Smooth muscle cell (in vitro differentiated cells): ENCODE measurements at regions not wholly inside any gene's neighbourhood (a gene's known extent, or its start where the extent isn't known, plus 50 kb on each side); places are given as distances from the start of the nearest gene placed in this dataset.
A peak's percentile ranks its signal among the peaks of the same experiment; 100 is the strongest.

Experiments
- DNase-seq: peaks from one replicate; lab custom pipeline; 2025; ENCODE audit not compliant: unreplicated experiment; lab: John Stamatoyannopoulos, UW
- H2AFZ ChIP-seq: fragments of 200-600 bp; sonication (generic); 2 replicates; pipeline ENCODE4 v1.6.0; 2016; ENCODE audit warnings: antibody characterized with exemption, low read depth, mild to moderate bottlenecking
- H3F3A ChIP-seq: fragments of 200-600 bp; sonication (generic); 2 replicates; pipeline ENCODE4 v1.6.0; 2017; ENCODE audit warnings: antibody characterized with exemption, low read depth
- H3K27ac ChIP-seq: fragments of 200-600 bp; sonication (generic); 2 replicates; pipeline ENCODE4 v1.5.1; 2016; ENCODE audit warnings: low read depth, mild to moderate bottlenecking
- H3K27me3 ChIP-seq: fragments of 200-600 bp; sonication (generic); 2 replicates; pipeline ENCODE4 v1.6.1; 2016; ENCODE audit warnings: low read depth, mild to moderate bottlenecking
- H3K36me3 ChIP-seq: fragments of 200-600 bp; sonication (generic); 2 replicates; pipeline ENCODE4 v1.5.1; 2016; ENCODE audit warnings: low read depth
- H3K4me1 ChIP-seq: fragments of 200-600 bp; sonication (generic); 2 replicates; pipeline ENCODE4 v1.5.1; 2016; ENCODE audit warnings: low read depth
- H3K4me2 ChIP-seq: fragments of 200-600 bp; sonication (generic); 2 replicates; pipeline ENCODE4 v1.6.0; 2016; ENCODE audit warnings: mild to moderate bottlenecking
- H3K4me3 ChIP-seq: fragments of 200-600 bp; sonication (generic); 2 replicates; pipeline ENCODE4 v1.5.1; 2016; ENCODE audit warnings: mild to moderate bottlenecking
- H3K79me2 ChIP-seq: fragments of 200-600 bp; sonication (generic); 2 replicates; pipeline ENCODE4 v1.6.0; 2016; ENCODE audit warnings: low read depth, mild to moderate bottlenecking
- H3K9ac ChIP-seq: fragments of 200-600 bp; sonication (generic); 2 replicates; pipeline ENCODE4 v1.6.0; 2016; ENCODE audit warnings: low read depth
- H3K9me3 ChIP-seq: fragments of 200-600 bp; sonication (generic); replicated peaks from 2 replicates; pipeline ENCODE4 v1.5.1; 2016; ENCODE audit warnings: low read depth
- H4K20me1 ChIP-seq: fragments of 200-600 bp; sonication (generic); 2 replicates; pipeline ENCODE4 v1.6.0; 2016; ENCODE audit warnings: low read depth
- CTCF ChIP-seq: fragments of 200-600 bp; sonication (generic); IDR thresholded peaks from 2 replicates; pipeline ENCODE4 v1.5.1; 2017; ENCODE audit warnings: borderline replicate concordance, mild to moderate bottlenecking, antibody characterized with exemption; ENCODE audit not compliant: insufficient read depth, poor library complexity, severe bottlenecking
- WGBS: methylation state at CpG from one replicate; pipeline ENCODE4 v1.1.7; 2016; ENCODE audit warnings: low lambda C conversion rate; 5-methylcytosine and 5-hydroxymethylcytosine counted together

DNA sequence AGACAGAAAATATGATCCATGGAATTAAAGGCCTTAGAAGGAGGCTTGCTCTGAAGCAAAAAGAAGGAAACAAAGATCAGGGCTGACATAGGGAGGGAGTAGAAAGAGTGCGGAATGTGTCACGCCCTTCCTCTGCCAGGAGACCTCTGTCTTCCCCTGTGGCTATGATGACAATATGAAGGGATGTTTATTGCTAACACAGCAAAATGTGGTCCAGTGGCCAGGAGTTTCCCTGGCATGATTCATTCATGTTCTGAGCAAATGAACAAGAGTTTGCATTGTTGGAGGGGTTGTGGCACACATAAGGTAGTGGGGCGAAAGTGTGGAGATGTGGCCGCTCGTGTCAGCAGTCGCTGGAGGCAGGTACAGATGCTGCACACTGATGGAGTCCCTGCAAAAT, 169.4 kb downstream of the SHQ1 start:
- no peak overlapping the region for H2AFZ ChIP-seq
- 71% methylated on average over 6 of the region's 6 CpGs for WGBS
- peaks cover 11% of the 10 kb centered on the region for H3F3A ChIP-seq
- peak overlapping the region; percentile 12 for H3K9ac ChIP-seq
- no peaks in the 10 kb centered on the region for H3K9me3 ChIP-seq
- no peak overlapping the region for H3K4me3 ChIP-seq
- peak overlapping the region; percentile 76 for H3K27ac ChIP-seq
- peaks cover 14% of the 10 kb centered on the region for H3K4me1 ChIP-seq
- TF ChIP-seq CTCF, result no peak
- peak overlapping the region; percentile 62 for H3K4me2 ChIP-seq
- H4K20me1 ChIP-seq, result no peaks in the 10 kb centered on the region
- no peak for DNase-seq
- H3K36me3 ChIP-seq, result no peaks in the 10 kb centered on the region
- H3K79me2 ChIP-seq, result no peaks in the 10 kb centered on the region
- H3K27me3 ChIP-seq, result no peaks in the 10 kb centered on the region

DNA sequence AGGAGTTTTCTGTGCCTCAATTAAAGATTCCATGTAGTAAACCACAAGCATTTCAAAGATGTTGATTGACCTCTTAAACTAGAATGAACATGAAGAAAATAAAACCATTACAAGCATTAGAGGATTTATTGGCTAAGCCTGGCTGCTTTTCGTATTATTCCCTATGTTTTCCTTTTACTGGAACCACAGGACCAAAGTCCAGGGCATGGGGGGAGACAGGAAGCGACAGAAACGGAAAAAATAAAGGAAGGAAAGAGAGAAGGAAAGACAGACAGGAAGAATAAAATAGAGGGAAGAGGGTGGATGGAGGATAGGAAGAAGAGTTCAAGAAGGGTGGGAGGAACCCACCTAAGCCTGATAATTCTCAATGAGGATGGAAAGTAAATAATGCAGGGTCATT, 169.9 kb downstream of the SHQ1 start:
- Histone ChIP-seq H3K4me3 (no peak overlapping the region), H3K79me2 (no peaks in the 10 kb centered on the region), H3K27me3 (no peaks in the 10 kb centered on the region), H3K36me3 (no peaks in the 10 kb centered on the region), H3K27ac (peak overlapping the region; percentile 76), H3F3A (peaks cover 11% of the 10 kb centered on the region), H3K9ac (peak overlapping the region; percentile 12), H2AFZ (no peak overlapping the region), H3K4me2 (peak overlapping the region; percentile 62), H3K4me1 (peaks cover 11% of the 10 kb centered on the region), H3K9me3 (no peaks in the 10 kb centered on the region), H4K20me1 (no peaks in the 10 kb centered on the region)
- DNase-seq, result no peak
- 29% methylated on average over 3 of the region's 3 CpGs for WGBS
- no peak for TF ChIP-seq CTCF

DNA sequence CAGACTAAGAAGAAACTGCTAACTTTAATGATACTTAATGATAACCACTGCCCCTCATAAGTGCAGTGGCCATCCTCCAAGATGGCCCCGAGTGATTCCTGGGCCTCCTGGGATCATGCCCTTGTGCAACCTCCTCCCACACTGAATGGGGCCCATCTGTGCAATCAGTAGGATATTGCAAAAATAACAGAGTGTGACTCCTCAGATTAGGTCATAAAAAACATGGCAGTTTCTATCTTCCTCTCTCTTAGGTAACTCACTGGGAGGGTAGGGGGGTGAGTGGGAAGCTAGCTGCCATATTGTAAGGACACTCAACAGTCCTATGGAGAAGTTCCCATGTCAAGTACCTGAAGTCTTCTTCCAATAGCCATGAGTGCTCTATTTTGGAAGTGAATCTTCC, 173.0 kb downstream of the SHQ1 start:
- WGBS, result 74% methylated on average over 1 of the region's 1 CpG
- DNase-seq, result no peak
- no peak overlapping the region for H3K4me3 ChIP-seq

More for the DNA sequence above, 173.0 kb downstream of the SHQ1 start:
- H3K79me2 ChIP-seq, result no peaks in the 10 kb centered on the region
- H3K4me2 ChIP-seq, result no peak overlapping the region
- no peak overlapping the region for H3K27ac ChIP-seq
- H2AFZ ChIP-seq, result no peak overlapping the region
- peaks cover 11% of the 10 kb centered on the region for H3K27me3 ChIP-seq
- peaks cover 6% of the 10 kb centered on the region for H3K4me1 ChIP-seq
- H3K9me3 ChIP-seq, result no peaks in the 10 kb centered on the region
- no peaks in the 10 kb centered on the region for H4K20me1 ChIP-seq
- H3K9ac ChIP-seq, result no peak overlapping the region
- TF ChIP-seq CTCF, result no peak
- peaks cover 11% of the 10 kb centered on the region for H3F3A ChIP-seq
- H3K36me3 ChIP-seq, result no peaks in the 10 kb centered on the region
